ENCODE measurements at regions not wholly inside any gene's neighbourhood (a gene's known extent, or its start where the extent isn't known, plus 50 kb on each side); places are given as distances from the start of the nearest gene placed in this dataset.
A peak's percentile ranks its signal among the peaks of the same experiment; 100 is the strongest.

DNA sequence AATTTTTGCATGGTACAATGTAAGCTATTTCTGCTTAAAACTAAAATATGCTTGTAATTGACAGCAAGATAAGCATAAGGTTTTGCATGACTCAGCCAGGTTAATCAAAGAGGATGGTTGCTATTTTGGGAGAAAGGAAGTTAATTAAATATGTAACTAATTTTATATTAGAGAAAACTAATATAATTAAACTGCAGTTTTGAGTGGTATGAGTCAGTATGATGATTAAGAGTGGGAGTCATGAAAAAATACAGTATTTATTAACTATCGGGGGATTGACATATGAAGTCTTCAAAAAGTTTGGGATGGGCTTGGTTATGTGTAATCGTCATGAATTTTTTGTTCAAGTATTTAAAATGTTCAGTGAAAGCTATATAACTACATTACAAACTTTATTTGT, 54.0 kb upstream of the CDK20 start (continued):
- TF ChIP-seq KDM1A (IDR thresholded peaks at IDR 0.05; ENCODE audit: low read depth) (no peak), NFE2L2 (conservative IDR thresholded peaks at IDR 0.05; ENCODE audit: low read length) (no peak)

DNA sequence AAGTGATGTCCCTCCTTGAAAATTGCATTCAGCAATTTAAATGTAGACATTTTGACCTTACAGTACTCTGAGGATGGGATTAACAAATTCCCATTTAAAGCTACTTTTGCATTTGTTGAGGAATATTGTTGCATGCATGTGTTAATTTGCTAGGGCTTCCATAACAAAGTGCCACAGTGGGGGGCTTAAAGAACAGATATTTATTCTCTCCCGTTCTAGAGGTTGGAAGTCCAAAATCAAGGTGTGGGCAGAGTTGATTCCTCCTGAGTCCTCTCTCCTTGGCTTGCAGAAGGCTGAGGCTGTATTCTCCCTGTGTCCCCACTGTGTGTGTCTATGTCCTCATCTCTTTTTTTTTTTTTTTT, 51.8 kb upstream of the CDK20 start:
- ATAC-seq (no peak), FAIRE-seq (no peak), DNase-seq (ENCODE audit: low read depth in 1 of 2, low spot score in 1 of 2) (no peak)
- WGBS (ENCODE audit: missing lambda C conversion rate): 96% methylated on average over 1 of the region's 1 CpG
- ChIA-PET CTCF (interaction anchor here (0.7 kb wide), 1 partner anchor 142 kb away, joined by 3 read pairs; no protein-coding TSS in a partner anchor), POLR2A (no interaction called here)
- H3K4me1 ChIP-seq: no peaks in the 10 kb centered on the region
- no peaks in the 10 kb centered on the region for H3K9me3 ChIP-seq
- H3K4me2 ChIP-seq: no peak overlapping the region
- H3K27ac ChIP-seq: no peak overlapping the region
- no peak overlapping the region for H3K4me3 ChIP-seq
- TF ChIP-seq, protein P1, sequence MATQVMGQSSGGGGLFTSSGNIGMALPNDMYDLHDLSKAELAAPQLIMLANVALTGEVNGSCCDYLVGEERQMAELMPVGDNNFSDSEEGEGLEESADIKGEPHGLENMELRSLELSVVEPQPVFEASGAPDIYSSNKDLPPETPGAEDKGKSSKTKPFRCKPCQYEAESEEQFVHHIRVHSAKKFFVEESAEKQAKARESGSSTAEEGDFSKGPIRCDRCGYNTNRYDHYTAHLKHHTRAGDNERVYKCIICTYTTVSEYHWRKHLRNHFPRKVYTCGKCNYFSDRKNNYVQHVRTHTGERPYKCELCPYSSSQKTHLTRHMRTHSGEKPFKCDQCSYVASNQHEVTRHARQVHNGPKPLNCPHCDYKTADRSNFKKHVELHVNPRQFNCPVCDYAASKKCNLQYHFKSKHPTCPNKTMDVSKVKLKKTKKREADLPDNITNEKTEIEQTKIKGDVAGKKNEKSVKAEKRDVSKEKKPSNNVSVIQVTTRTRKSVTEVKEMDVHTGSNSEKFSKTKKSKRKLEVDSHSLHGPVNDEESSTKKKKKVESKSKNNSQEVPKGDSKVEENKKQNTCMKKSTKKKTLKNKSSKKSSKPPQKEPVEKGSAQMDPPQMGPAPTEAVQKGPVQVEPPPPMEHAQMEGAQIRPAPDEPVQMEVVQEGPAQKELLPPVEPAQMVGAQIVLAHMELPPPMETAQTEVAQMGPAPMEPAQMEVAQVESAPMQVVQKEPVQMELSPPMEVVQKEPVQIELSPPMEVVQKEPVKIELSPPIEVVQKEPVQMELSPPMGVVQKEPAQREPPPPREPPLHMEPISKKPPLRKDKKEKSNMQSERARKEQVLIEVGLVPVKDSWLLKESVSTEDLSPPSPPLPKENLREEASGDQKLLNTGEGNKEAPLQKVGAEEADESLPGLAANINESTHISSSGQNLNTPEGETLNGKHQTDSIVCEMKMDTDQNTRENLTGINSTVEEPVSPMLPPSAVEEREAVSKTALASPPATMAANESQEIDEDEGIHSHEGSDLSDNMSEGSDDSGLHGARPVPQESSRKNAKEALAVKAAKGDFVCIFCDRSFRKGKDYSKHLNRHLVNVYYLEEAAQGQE (IDR thresholded peaks at IDR 0.05): no peak
- no peak for TF ChIP-seq HMGXB4 (CRISPR knock-in tag; IDR thresholded peaks at IDR 0.05; ENCODE audit: borderline replicate concordance)
- TF ChIP-seq HES2 (IDR thresholded peaks at IDR 0.05): no peak
- no peak for TF ChIP-seq HOXB5 (CRISPR knock-in tag; IDR thresholded peaks at IDR 0.05)
- TF ChIP-seq NFE2L2 (conservative IDR thresholded peaks at IDR 0.05; ENCODE audit: low read length): no peak
- no peak for TF ChIP-seq POLR2A (IDR thresholded peaks at IDR 0.05; ENCODE audit: low read length)
- TF ChIP-seq TFCP2L1 (CRISPR knock-in tag; IDR thresholded peaks at IDR 0.05): no peak
- TF ChIP-seq SMC3 (IDR thresholded peaks at IDR 0.05): no peak
- no peak for TF ChIP-seq RARB (CRISPR knock-in tag; IDR thresholded peaks at IDR 0.05)

DNA sequence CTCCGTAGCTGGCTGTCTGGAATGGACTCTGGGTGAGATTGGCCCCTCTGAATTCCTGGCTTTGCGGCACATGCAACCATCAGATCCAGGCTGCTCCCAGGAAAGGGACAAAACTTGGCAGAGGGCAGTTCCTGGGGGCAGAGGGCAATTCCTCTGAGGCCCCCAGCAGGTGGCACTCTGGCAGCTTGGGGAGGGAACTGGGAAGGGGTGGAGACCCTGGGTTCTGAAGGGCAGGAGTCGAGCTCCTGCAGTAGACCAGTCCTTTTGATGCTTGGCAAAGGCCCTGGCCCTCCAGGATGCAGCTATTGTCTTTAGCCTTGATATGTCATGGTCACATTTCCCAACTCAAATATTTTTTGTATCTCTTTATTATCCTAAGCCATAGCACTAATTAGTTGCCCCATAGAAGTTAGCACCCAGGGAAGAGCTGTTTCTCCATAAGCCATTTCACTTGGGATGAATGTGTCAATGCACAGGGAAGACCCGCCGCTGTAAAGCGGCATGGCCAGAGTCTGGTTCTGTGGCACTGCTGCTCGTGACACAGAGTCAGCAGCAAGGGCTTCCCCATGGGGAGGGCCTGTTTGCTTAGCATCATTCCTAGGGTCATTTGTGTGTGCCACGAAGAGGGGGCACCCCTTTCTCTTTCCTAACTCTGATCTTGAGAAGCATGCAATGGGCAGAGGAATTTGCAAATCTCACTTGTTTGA, 51.2 kb upstream of the CDK20 start:
- WGBS (ENCODE audit: missing lambda C conversion rate): 70% methylated on average over 8 of the region's 8 CpGs
- FAIRE-seq: no peak
- ATAC-seq: no peak; a peak in 1 of 6 replicates

DNA sequence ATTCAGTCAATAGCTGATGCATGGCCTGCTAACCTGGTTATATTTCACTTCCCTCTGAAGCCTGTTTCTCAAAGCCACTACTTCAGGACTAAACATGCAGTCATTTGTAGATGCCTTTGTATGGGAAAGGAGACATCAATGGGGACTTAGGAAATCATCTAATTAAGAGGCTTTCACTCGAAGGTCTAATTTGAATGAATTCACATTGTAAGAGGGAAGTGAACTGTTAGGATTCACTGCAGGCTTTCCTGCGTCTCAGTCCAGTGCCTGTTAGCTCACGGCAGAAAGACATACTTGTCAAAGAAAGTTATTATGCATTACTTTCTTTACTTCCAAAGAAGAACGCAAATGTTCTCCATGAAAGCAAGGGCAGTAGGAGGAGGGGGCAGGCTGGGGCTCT, 50.6 kb upstream of the CDK20 start:
- Histone ChIP-seq H3K4me3 (no peak overlapping the region), H3K27ac (no peak overlapping the region), H3K4me2 (no peak overlapping the region), H3K9me3 (no peaks in the 10 kb centered on the region), H3K4me1 (no peaks in the 10 kb centered on the region)
- FAIRE-seq: no peak
- POLR2A ChIA-PET: no interaction called here
- CTCF ChIA-PET: interaction anchor here (1.2 to 1.4 kb wide), 2 partner anchors 17 to 52 kb away, joined by 3 to 4 read pairs; no protein-coding TSS in a partner anchor
- TF ChIP-seq SMC3 (IDR thresholded peaks at IDR 0.05) (no peak), EP300 (IDR thresholded peaks at IDR 0.05) (no peak), CHD4 (IDR thresholded peaks at IDR 0.05; ENCODE audit: borderline replicate concordance) (no peak), FOSB (CRISPR knock-in tag; IDR thresholded peaks at IDR 0.05) (no peak), HES2 (IDR thresholded peaks at IDR 0.05) (no peak), NFE2L2 (conservative IDR thresholded peaks at IDR 0.05; ENCODE audit: low read length) (no peak), NPAS2 (CRISPR knock-in tag; IDR thresholded peaks at IDR 0.05; ENCODE audit: borderline replicate concordance) (no peak), KDM5A (IDR thresholded peaks at IDR 0.05) (no peak), POLR2AphosphoS2 (conservative IDR thresholded peaks at IDR 0.05; ENCODE audit: low read length) (no peak), POLR2A (IDR thresholded peaks at IDR 0.05; ENCODE audit: low read length) (no peak), EHF (CRISPR knock-in tag; IDR thresholded peaks at IDR 0.05) (no peak), ZC3H11A (IDR thresholded peaks at IDR 0.05) (no peak), NR3C1 (IDR thresholded peaks at IDR 0.05) (no peak), RAD21 (conservative IDR thresholded peaks at IDR 0.05 in 1 of 2, IDR thresholded peaks at IDR 0.05 in 1 of 2) (no peak), PBX3 (IDR thresholded peaks at IDR 0.05) (no peak)
- 76% methylated on average over 4 of the region's 4 CpGs for WGBS (ENCODE audit: missing lambda C conversion rate)
- DNase-seq (ENCODE audit: low read depth in 1 of 2, low spot score in 1 of 2): no peak
- no peak for ATAC-seq

More for the DNA sequence above, 51.2 kb upstream of the CDK20 start:
- H3K4me3 ChIP-seq: no peak overlapping the region
- CTCF ChIA-PET: interaction anchor here (1.2 to 1.4 kb wide), 2 partner anchors 16 to 51 kb away, joined by 3 to 4 read pairs; no protein-coding TSS in a partner anchor
- H3K4me1 ChIP-seq: no peaks in the 10 kb centered on the region
- H3K27ac ChIP-seq: no peak overlapping the region
- H3K4me2 ChIP-seq: no peak overlapping the region
- no peak for TF ChIP-seq ZSCAN20 (CRISPR knock-in tag; IDR thresholded peaks at IDR 0.05)
- no peak for TF ChIP-seq SMC3 (IDR thresholded peaks at IDR 0.05)
- TF ChIP-seq RAD21 (conservative IDR thresholded peaks at IDR 0.05 in 1 of 2, IDR thresholded peaks at IDR 0.05 in 1 of 2): 0 out of 5 replicates have a peak, but pooled peaks of 1 of the 2 experiments have one; percentile 9
- DNase-seq (ENCODE audit: low read depth in 1 of 2, low spot score in 1 of 2): no peak
- no peaks in the 10 kb centered on the region for H3K9me3 ChIP-seq
- POLR2A ChIA-PET: no interaction called here

Data from A549 (cell line).